ENCODE measurements at regions not wholly inside any gene's neighbourhood (a gene's known extent, or its start where the extent isn't known, plus 50 kb on each side); places are given as distances from the start of the nearest gene placed in this dataset.

- Histone ChIP-seq H3K9me3 (replicated peaks; ENCODE audit: control insufficient read depth, insufficient read depth, low read length) (no peaks in the 10 kb centered on the region), H3K36me3 (ENCODE audit: control insufficient read depth in 2 of 2, insufficient read depth in 2 of 2, low read length in 1 of 2) (no peaks in the 10 kb centered on the region), H3K9ac (ENCODE audit: control insufficient read depth, insufficient read depth, low read length) (no peak overlapping the region), H3K27ac (ENCODE audit: control insufficient read depth, insufficient read depth) (no peak overlapping the region), H3K4me3 (no peak overlapping the region), H3K4me1 (ENCODE audit: control insufficient read depth, insufficient read depth, low read length) (no peaks in the 10 kb centered on the region), H3K27me3 (replicated peaks in 1 of 2; ENCODE audit: control insufficient read depth in 2 of 2, insufficient read depth in 2 of 2, low read length in 1 of 2) (no peaks in the 10 kb centered on the region), H3K79me2 (ENCODE audit: control insufficient read depth, insufficient read depth, low read length) (no peaks in the 10 kb centered on the region), H2AFZ (ENCODE audit: control insufficient read depth, low read depth, low read length) (no peak overlapping the region), H4K20me1 (ENCODE audit: control insufficient read depth, insufficient read depth) (0 out of 2 replicates have a peak, but pooled peaks cover 2% of the 10 kb centered on the region), H3K4me2 (ENCODE audit: control insufficient read depth, insufficient read depth) (no peak overlapping the region)
- FAIRE-seq (no peak), ATAC-seq (no peak), DNase-seq (ENCODE audit: low read depth, low spot score) (no peak)
- ChIA-PET SMC1A (ENCODE audit: uncharacterized antibody, unreplicated experiment) (interaction anchor here (1.0 kb wide), 1 partner anchor 367 kb away, joined by 5 read pairs; no protein-coding TSS in a partner anchor), POLR2A (no interaction called here), RAD21 (ENCODE audit: unreplicated experiment) (interaction anchor here (0.9 kb wide), 1 partner anchor 8 kb away, joined by 3 read pairs; no protein-coding TSS in a partner anchor), CTCF (interaction anchor here (1.4 to 5.6 kb wide), 3 partner anchors 10 to 40 kb away, joined by 3 to 32 read pairs (median 5); no protein-coding TSS in a partner anchor)
- TF ChIP-seq TCF3 (IDR thresholded peaks at IDR 0.05; ENCODE audit: borderline replicate concordance, insufficient read depth, low read depth, low read length) (no peak), LARP7 (IDR thresholded peaks at IDR 0.05) (no peak), FOXK2 (IDR thresholded peaks at IDR 0.05) (no peak), MTA2 (IDR thresholded peaks at IDR 0.05; ENCODE audit: low read depth) (no peak), MLLT1 (IDR thresholded peaks at IDR 0.05) (no peak), EP300 (IDR thresholded peaks at IDR 0.05; ENCODE audit: borderline replicate concordance in 1 of 2, control insufficient read depth in 1 of 2, low read depth in 2 of 2, low read length in 2 of 2) (no peak)
- 27% methylated on average over 6 of the region's 6 CpGs for WGBS (ENCODE audit: insufficient coverage, insufficient replicate concordance, low lambda C conversion rate, missing lambda C conversion rate)
- in situ Hi-C loops (cut with MboI) (no loop called here), intact Hi-C loops (cut with micrococcal nuclease; ENCODE audit: unreplicated experiment) (no loop called here)
- BruUV-seq (replicated peaks) = no TSS peak
Observed at GRCh38 chr17:33684735-33685134, 391.6 kb upstream of the ASIC2 start.

- no peaks in the 10 kb centered on the region for H3K9me3 ChIP-seq (replicated peaks; ENCODE audit: control insufficient read depth, insufficient read depth, low read length)
- WGBS (ENCODE audit: insufficient coverage, insufficient replicate concordance, low lambda C conversion rate, missing lambda C conversion rate) = 49% methylated on average over 4 of the region's 4 CpGs
- ATAC-seq (peak; percentile 61; the same call in 2 of the 3 replicates), FAIRE-seq (no peak), DNase-seq (ENCODE audit: low read depth, low spot score) (no peak)
- no peak overlapping the region for H3K4me2 ChIP-seq (ENCODE audit: control insufficient read depth, insufficient read depth)
- TF ChIP-seq MLLT1 (IDR thresholded peaks at IDR 0.05) = no peak
- peak; percentile 41 to 50 (median 48); a peak in 5 of 6 replicates for TF ChIP-seq CTCF (IDR thresholded peaks at IDR 0.05 in 2 of 3, conservative IDR thresholded peaks at IDR 0.05 in 1 of 3; ENCODE audit: control insufficient read depth in 2 of 3, extremely low read depth in 1 of 3, insufficient read depth in 1 of 3, low read depth in 3 of 3, low read length in 3 of 3)
- H3K27ac ChIP-seq (ENCODE audit: control insufficient read depth, insufficient read depth) = no peak overlapping the region
- no peaks in the 10 kb centered on the region for H3K36me3 ChIP-seq (ENCODE audit: control insufficient read depth in 2 of 2, insufficient read depth in 2 of 2, low read length in 1 of 2)
- in situ Hi-C loops (cut with MboI) (no loop called here), intact Hi-C loops (cut with micrococcal nuclease; ENCODE audit: unreplicated experiment) (no loop called here)
- RAD21 ChIA-PET (ENCODE audit: unreplicated experiment) = interaction anchor here (1.0 kb wide), 1 partner anchor 11 kb away, joined by 3 read pairs; no protein-coding TSS in a partner anchor
- POLR2A ChIA-PET = no interaction called here
- no peak overlapping the region for H2AFZ ChIP-seq (ENCODE audit: control insufficient read depth, low read depth, low read length)
- no peaks in the 10 kb centered on the region for H3K27me3 ChIP-seq (replicated peaks in 1 of 2; ENCODE audit: control insufficient read depth in 2 of 2, insufficient read depth in 2 of 2, low read length in 1 of 2)
- SMC1A ChIA-PET (ENCODE audit: uncharacterized antibody, unreplicated experiment) = no interaction called here
- CTCF ChIA-PET = interaction anchor here (1.0 to 5.6 kb wide), 3 partner anchors 9 to 27 kb away, joined by 3 to 32 read pairs (median 6); no protein-coding TSS in a partner anchor
- BruUV-seq (replicated peaks) = no TSS peak
- H3K4me3 ChIP-seq = no peak overlapping the region
- H3K79me2 ChIP-seq (ENCODE audit: control insufficient read depth, insufficient read depth, low read length) = no peaks in the 10 kb centered on the region
- H3K9ac ChIP-seq (ENCODE audit: control insufficient read depth, insufficient read depth, low read length) = no peak overlapping the region
- H4K20me1 ChIP-seq (ENCODE audit: control insufficient read depth, insufficient read depth) = no peaks in the 10 kb centered on the region
- H3K4me1 ChIP-seq (ENCODE audit: control insufficient read depth, insufficient read depth, low read length) = no peaks in the 10 kb centered on the region
Observed at GRCh38 chr17:33686171-33686570, 393.1 kb upstream of the ASIC2 start.

Data from GM12878 (cell line).